Endothelial cell of umbilical vein (primary cell): ENCODE measurements at regions not wholly inside any gene's neighbourhood (a gene's known extent, or its start where the extent isn't known, plus 50 kb on each side); places are given as distances from the start of the nearest gene placed in this dataset.
A peak's percentile ranks its signal among the peaks of the same experiment; 100 is the strongest.

Source experiments
- BruUV-seq: library from RNA; stranded (reverse); fragments of 400-500 nt; replicated peaks from 2 replicates; lab custom pipeline; 2021; lab: Mats Ljungman, UMichigan
- CTCF ChIA-PET: fragments of 300-600, 350-600 bp; sonication (Branson Sonifier 250); formaldehyde crosslinking; loops from one replicate; lab custom pipeline; 2021; ENCODE audit warnings: antibody characterized with exemption, inconsistent platforms; lab: Charles Lee
- POLR2A ChIA-PET: fragments of 300-600, 350-600 bp; sonication (Branson Sonifier 250); formaldehyde crosslinking; loops from one replicate; lab custom pipeline; 2021; ENCODE audit warnings: antibody characterized with exemption, inconsistent platforms; lab: Charles Lee
- DNase-seq: peaks from one replicate; pipeline ENCODE4 v3.0.0-alpha.2; 2011; ENCODE audit warnings: low read depth, low spot score
- FAIRE-seq: peaks from 2 replicates; lab custom pipeline; 2011; peaks lifted over from hg19 to GRCh38; lab: Jason Lieb, UNC
- H2AFZ ChIP-seq: 2 replicates; pipeline ENCODE4 v1.6.0; 2012; ENCODE audit warnings: low read depth, low read length, control low read depth, inconsistent platforms
- H3K27ac ChIP-seq: 2 replicates; pipeline ENCODE4 v1.5.1; 2011; ENCODE audit warnings: low read depth, mild to moderate bottlenecking, control low read depth, low read length, moderate library complexity; ENCODE audit not compliant: insufficient read depth
- H3K27me3 ChIP-seq, 2 experiments: 2 replicates each; pipeline versions ENCODE4 v1.6.0 to v1.6.1; 2011; ENCODE audit warnings: low read length in 2 of 2, mixed read lengths in 1 of 2; ENCODE audit not compliant: control insufficient read depth in 2 of 2, insufficient read depth in 2 of 2
- H3K36me3 ChIP-seq, 2 experiments: 2 replicates in 1 of 2; 3 replicates in 1 of 2; pipeline ENCODE4 v1.5.1; 2011; ENCODE audit warnings: low read length in 2 of 2, mild to moderate bottlenecking in 1 of 2, moderate library complexity in 1 of 2; ENCODE audit not compliant: control insufficient read depth in 2 of 2, insufficient read depth in 2 of 2; ENCODE audit errors: extremely low read depth in 1 of 2
- H3K4me1 ChIP-seq: 3 replicates; pipeline ENCODE4 v1.5.1; 2011; ENCODE audit warnings: mild to moderate bottlenecking, low read length; ENCODE audit not compliant: control insufficient read depth, insufficient read depth; ENCODE audit errors: extremely low read depth
- H3K4me2 ChIP-seq: 2 replicates; pipeline ENCODE4 v1.6.1; 2011; ENCODE audit warnings: low read length, control low read depth, mixed read lengths; ENCODE audit not compliant: insufficient read depth
- H3K4me3 ChIP-seq, 3 experiments: fragments of 200-600 bp in 1 of 3; sonication (generic), shearing (Covaris generic) in 1 of 3; replicated peaks in 1 of 3; 2 replicates each; pipeline ENCODE4 v1.5.1; 2011 to 2016; ENCODE audit warnings: control low read depth in 3 of 3, low read length in 3 of 3, mild to moderate bottlenecking in 2 of 3, inconsistent platforms in 1 of 3, low read depth in 1 of 3, moderate library complexity in 1 of 3; ENCODE audit not compliant: insufficient read depth in 1 of 3
- H3K79me2 ChIP-seq: 2 replicates; pipeline ENCODE4 v1.6.0; 2012; ENCODE audit warnings: low read length, inconsistent platforms; ENCODE audit not compliant: control insufficient read depth, insufficient read depth
- H3K9ac ChIP-seq: replicated peaks from 2 replicates; pipeline ENCODE3; 2011; ENCODE audit warnings: low read length, control low read depth; ENCODE audit not compliant: insufficient read depth; ENCODE audit errors: extremely low read depth
- H3K9me1 ChIP-seq: replicated peaks from 3 replicates; pipeline ENCODE4 v1.6.0; 2011; ENCODE audit warnings: mild to moderate bottlenecking, low read length; ENCODE audit not compliant: control insufficient read depth, insufficient read depth; ENCODE audit errors: extremely low read depth
- H3K9me3 ChIP-seq: replicated peaks from 2 replicates; pipeline ENCODE4 v1.5.1; 2012; ENCODE audit warnings: low read length, inconsistent platforms; ENCODE audit not compliant: control insufficient read depth, insufficient read depth
- H4K20me1 ChIP-seq: replicated peaks from 2 replicates; pipeline ENCODE3; 2011; ENCODE audit warnings: mild to moderate bottlenecking, low read length; ENCODE audit not compliant: control insufficient read depth, insufficient read depth; ENCODE audit errors: extremely low read depth
- EZH2 ChIP-seq: IDR thresholded peaks from 2 replicates; pipeline ENCODE4 v1.6.1; 2012; ENCODE audit warnings: borderline replicate concordance, low read depth, mild to moderate bottlenecking, moderate library complexity, low read length, inconsistent platforms; ENCODE audit not compliant: severe bottlenecking
- JUN ChIP-seq: IDR thresholded peaks from 2 replicates; pipeline ENCODE4 v1.6.1; 2011; ENCODE audit warnings: borderline replicate concordance, low read depth; ENCODE audit not compliant: insufficient read length, insufficient read depth
- MYC ChIP-seq: IDR thresholded peaks from one replicate; pipeline ENCODE4 v1.6.1; 2011; ENCODE audit warnings: mild to moderate bottlenecking, low read depth, low read length
- POLR2AphosphoS5 ChIP-seq: IDR thresholded peaks from 2 replicates; pipeline ENCODE4 v1.6.1; 2012; ENCODE audit warnings: low read depth, mild to moderate bottlenecking, control low read depth, low read length, moderate library complexity; ENCODE audit not compliant: insufficient read depth
- dilution Hi-C: fragments of 300-500 bp; cut with MboI; formaldehyde crosslinking; loops from one replicate; pipeline ENCODE4 v1.15.0; 2019; ENCODE audit warnings: low sequenced_read_pairs; ENCODE audit not compliant: extremely low pct_ligation_motif_present
- intact Hi-C: fragments of 100-400 bp; cut with micrococcal nuclease; formaldehyde crosslinking; loops from one replicate; pipeline ENCODE4 v1.10.0; 2022
- TF ChIP-seq, protein P1 (sequence below): IDR thresholded peaks from 2 replicates; pipeline ENCODE4 v1.6.1; 2011; ENCODE audit not compliant: insufficient read depth, insufficient read length

DNA sequence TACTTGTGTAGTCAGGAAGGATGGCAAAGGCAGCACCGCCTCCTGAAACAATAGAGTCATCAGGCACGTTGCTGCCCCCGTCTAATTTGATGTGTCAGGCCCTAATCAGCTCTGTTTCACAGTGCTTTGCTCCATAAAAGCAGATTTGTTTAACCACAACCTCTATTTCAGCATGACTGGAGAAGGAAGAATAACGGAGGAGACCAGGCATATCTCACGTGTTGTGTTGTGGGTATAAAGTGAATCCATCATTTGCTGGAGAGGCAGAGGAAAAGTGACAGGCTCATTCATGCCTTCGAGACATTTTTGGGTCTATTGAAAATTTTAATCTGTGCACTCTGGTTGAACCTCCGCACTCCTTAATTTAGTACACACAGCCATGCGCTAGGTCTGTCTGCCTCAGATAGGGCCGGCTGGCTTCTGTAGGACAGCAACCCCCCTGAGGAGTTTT, 940.4 kb upstream of the SLC10A2 start:
- Histone ChIP-seq H3K9ac (no peak overlapping the region), H2AFZ (peak overlapping the region; percentile 64), H3K9me3 (no peaks in the 10 kb centered on the region), H3K4me1 (peaks cover 28% of the 10 kb centered on the region), H4K20me1 (no peaks in the 10 kb centered on the region), H3K27ac (no peak overlapping the region), H3K4me3 (no peak overlapping the region), H3K36me3 (no peaks in the 10 kb centered on the region), H3K4me2 (no peak overlapping the region), H3K27me3 (no peaks in the 10 kb centered on the region), H3K79me2 (no peaks in the 10 kb centered on the region), H3K9me1 (no peaks in the 10 kb centered on the region)
- intact Hi-C loops (loop anchor here (5.0 kb wide), 1 partner anchor 1191 kb away; no protein-coding TSS in a partner anchor), dilution Hi-C loops (no loop called here)
- DNase-seq (no peak), FAIRE-seq (no peak)
- ChIA-PET CTCF (interaction anchor here (1.4 kb wide), 1 partner anchor 123 kb away, joined by 5 read pairs; no protein-coding TSS in a partner anchor), POLR2A (no interaction called here)
- BruUV-seq = no TSS peak
- TF ChIP-seq MYC = no peak

DNA sequence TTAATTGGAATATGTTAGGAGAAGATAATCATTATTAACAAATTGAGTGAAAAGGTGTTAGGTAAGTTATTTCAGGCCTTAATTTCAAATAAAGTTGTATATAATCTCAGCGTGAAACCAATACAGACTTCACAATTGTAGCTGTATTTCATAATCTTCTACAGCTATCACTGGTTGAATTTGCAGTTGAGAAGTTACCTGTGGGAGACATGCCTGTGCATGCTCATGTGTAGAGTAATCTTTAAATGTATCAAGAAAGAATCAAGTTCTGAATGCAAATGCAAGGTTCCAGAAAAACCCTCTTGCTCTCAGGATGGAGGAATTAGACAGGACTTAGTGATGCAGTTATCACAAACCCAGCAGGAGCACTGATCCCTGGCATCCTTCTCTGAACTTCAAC, 938.4 kb upstream of the SLC10A2 start:
- FAIRE-seq (no peak), DNase-seq (no peak)
- POLR2A ChIA-PET = no interaction called here
- intact Hi-C loops = no loop called here
- dilution Hi-C loops = no loop called here
- Histone ChIP-seq H3K4me1 (peaks cover 20% of the 10 kb centered on the region), H3K4me3 (no peak overlapping the region), H4K20me1 (no peaks in the 10 kb centered on the region), H3K36me3 (no peaks in the 10 kb centered on the region), H3K79me2 (no peaks in the 10 kb centered on the region), H3K9ac (no peak overlapping the region), H3K4me2 (no peak overlapping the region), H3K9me1 (no peaks in the 10 kb centered on the region), H2AFZ (no peak overlapping the region), H3K9me3 (no peaks in the 10 kb centered on the region), H3K27me3 (no peaks in the 10 kb centered on the region), H3K27ac (no peak overlapping the region)
- TF ChIP-seq EZH2 (no peak), JUN (no peak), POLR2AphosphoS5 (no peak)
- TF ChIP-seq, protein P1, sequence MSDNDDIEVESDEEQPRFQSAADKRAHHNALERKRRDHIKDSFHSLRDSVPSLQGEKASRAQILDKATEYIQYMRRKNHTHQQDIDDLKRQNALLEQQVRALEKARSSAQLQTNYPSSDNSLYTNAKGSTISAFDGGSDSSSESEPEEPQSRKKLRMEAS = no peak
- CTCF ChIA-PET = interaction anchor here (1.4 kb wide), 1 partner anchor 14 kb away, joined by 3 read pairs; no protein-coding TSS in a partner anchor
- BruUV-seq = no TSS peak
